HCT116 (cell line): ENCODE measurements at regions not wholly inside any gene's neighbourhood (a gene's known extent, or its start where the extent isn't known, plus 50 kb on each side); places are given as distances from the start of the nearest gene placed in this dataset.

ENCODE experiments used
- CEBPB ChIP-seq: IDR thresholded peaks from 2 replicates; pipeline ENCODE4 v1.6.1; 2012; ENCODE audit warnings: low read depth
- POLR2A ChIP-seq: IDR thresholded peaks from 2 replicates; pipeline ENCODE4 v1.7.0; 2011; ENCODE audit warnings: borderline replicate concordance; ENCODE audit not compliant: insufficient read depth, insufficient read length; ENCODE audit errors: extremely low read depth
- POLR2AphosphoS5 ChIP-seq: IDR thresholded peaks from 2 replicates; pipeline ENCODE4 v1.6.1; 2011; ENCODE audit warnings: mild to moderate bottlenecking, low read depth, low read length, moderate library complexity
- SP1 ChIP-seq: IDR thresholded peaks from 2 replicates; pipeline ENCODE4 v1.6.1; 2012; ENCODE audit warnings: low read depth
- ZFX ChIP-seq: fragments of 450-650 bp; IDR thresholded peaks from 2 replicates; pipeline ENCODE4 v1.6.1; 2017
- TF ChIP-seq, protein P1 (sequence below), 3 experiments: fragments of 200-600 bp in 1 of 3; sonication (generic) in 1 of 3; IDR thresholded peaks in 2 of 3; conservative IDR thresholded peaks in 1 of 3; 2 replicates each; pipeline ENCODE4 v1.5.1; 2012 to 2017; ENCODE audit warnings: low read depth in 2 of 3, low read length in 2 of 3, antibody characterized with exemption in 1 of 3, borderline replicate concordance in 1 of 3, control low read depth in 1 of 3, mild to moderate bottlenecking in 1 of 3, mixed read lengths in 1 of 3, mixed run types in 1 of 3, moderate library complexity in 1 of 3; ENCODE audit not compliant: insufficient read depth in 1 of 3
- TF ChIP-seq, protein P2 (sequence below): IDR thresholded peaks from 2 replicates; pipeline ENCODE4 v1.6.1; 2012; ENCODE audit warnings: low read depth
- TF ChIP-seq, protein P3 (sequence below): IDR thresholded peaks from 2 replicates; pipeline ENCODE4 v1.6.1; 2012

DNA sequence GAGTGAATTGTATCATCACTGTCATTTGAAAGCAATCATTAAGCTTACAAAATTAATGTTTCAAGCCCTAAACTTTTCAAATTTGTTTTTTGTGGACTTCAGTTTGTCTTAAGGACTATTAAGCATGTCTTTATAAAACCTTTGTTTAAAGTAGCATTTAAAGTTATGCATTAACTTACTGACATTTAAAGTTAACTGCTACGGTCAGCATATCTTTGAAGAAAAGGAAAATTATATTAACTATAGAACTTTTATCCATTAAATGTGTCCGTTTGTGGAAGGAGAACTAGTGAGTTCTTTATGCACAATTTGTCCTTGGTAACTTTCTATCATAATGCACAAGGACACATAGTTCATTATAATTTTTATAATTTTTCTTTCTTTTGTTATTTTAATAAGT lies 103.4 kb downstream of the FANCF start:
- TF ChIP-seq ZFX, result no peak
- TF ChIP-seq, protein P1, sequence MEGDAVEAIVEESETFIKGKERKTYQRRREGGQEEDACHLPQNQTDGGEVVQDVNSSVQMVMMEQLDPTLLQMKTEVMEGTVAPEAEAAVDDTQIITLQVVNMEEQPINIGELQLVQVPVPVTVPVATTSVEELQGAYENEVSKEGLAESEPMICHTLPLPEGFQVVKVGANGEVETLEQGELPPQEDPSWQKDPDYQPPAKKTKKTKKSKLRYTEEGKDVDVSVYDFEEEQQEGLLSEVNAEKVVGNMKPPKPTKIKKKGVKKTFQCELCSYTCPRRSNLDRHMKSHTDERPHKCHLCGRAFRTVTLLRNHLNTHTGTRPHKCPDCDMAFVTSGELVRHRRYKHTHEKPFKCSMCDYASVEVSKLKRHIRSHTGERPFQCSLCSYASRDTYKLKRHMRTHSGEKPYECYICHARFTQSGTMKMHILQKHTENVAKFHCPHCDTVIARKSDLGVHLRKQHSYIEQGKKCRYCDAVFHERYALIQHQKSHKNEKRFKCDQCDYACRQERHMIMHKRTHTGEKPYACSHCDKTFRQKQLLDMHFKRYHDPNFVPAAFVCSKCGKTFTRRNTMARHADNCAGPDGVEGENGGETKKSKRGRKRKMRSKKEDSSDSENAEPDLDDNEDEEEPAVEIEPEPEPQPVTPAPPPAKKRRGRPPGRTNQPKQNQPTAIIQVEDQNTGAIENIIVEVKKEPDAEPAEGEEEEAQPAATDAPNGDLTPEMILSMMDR (IDR thresholded peaks at IDR 0.05 in 2 of 3, conservative IDR thresholded peaks at IDR 0.05 in 1 of 3; ENCODE audit: borderline replicate concordance in 1 of 3, insufficient read depth in 1 of 3, low read depth in 2 of 3, low read length in 2 of 3), result no peak
- TF ChIP-seq, protein P2, sequence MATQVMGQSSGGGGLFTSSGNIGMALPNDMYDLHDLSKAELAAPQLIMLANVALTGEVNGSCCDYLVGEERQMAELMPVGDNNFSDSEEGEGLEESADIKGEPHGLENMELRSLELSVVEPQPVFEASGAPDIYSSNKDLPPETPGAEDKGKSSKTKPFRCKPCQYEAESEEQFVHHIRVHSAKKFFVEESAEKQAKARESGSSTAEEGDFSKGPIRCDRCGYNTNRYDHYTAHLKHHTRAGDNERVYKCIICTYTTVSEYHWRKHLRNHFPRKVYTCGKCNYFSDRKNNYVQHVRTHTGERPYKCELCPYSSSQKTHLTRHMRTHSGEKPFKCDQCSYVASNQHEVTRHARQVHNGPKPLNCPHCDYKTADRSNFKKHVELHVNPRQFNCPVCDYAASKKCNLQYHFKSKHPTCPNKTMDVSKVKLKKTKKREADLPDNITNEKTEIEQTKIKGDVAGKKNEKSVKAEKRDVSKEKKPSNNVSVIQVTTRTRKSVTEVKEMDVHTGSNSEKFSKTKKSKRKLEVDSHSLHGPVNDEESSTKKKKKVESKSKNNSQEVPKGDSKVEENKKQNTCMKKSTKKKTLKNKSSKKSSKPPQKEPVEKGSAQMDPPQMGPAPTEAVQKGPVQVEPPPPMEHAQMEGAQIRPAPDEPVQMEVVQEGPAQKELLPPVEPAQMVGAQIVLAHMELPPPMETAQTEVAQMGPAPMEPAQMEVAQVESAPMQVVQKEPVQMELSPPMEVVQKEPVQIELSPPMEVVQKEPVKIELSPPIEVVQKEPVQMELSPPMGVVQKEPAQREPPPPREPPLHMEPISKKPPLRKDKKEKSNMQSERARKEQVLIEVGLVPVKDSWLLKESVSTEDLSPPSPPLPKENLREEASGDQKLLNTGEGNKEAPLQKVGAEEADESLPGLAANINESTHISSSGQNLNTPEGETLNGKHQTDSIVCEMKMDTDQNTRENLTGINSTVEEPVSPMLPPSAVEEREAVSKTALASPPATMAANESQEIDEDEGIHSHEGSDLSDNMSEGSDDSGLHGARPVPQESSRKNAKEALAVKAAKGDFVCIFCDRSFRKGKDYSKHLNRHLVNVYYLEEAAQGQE, result no peak
- TF ChIP-seq, protein P3, sequence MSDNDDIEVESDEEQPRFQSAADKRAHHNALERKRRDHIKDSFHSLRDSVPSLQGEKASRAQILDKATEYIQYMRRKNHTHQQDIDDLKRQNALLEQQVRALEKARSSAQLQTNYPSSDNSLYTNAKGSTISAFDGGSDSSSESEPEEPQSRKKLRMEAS, result no peak
- TF ChIP-seq POLR2A, result no peak
- no peak for TF ChIP-seq CEBPB
- TF ChIP-seq POLR2AphosphoS5, result no peak
- no peak for TF ChIP-seq SP1
